ENCODE measurements at regions not wholly inside any gene's neighbourhood (a gene's known extent, or its start where the extent isn't known, plus 50 kb on each side); places are given as distances from the start of the nearest gene placed in this dataset.
"Not testable (repeated sequence)": the region's sequence is repeated elsewhere in the genome, so short reads cannot be mapped to it uniquely, and the experiment has no call there.

DNA sequence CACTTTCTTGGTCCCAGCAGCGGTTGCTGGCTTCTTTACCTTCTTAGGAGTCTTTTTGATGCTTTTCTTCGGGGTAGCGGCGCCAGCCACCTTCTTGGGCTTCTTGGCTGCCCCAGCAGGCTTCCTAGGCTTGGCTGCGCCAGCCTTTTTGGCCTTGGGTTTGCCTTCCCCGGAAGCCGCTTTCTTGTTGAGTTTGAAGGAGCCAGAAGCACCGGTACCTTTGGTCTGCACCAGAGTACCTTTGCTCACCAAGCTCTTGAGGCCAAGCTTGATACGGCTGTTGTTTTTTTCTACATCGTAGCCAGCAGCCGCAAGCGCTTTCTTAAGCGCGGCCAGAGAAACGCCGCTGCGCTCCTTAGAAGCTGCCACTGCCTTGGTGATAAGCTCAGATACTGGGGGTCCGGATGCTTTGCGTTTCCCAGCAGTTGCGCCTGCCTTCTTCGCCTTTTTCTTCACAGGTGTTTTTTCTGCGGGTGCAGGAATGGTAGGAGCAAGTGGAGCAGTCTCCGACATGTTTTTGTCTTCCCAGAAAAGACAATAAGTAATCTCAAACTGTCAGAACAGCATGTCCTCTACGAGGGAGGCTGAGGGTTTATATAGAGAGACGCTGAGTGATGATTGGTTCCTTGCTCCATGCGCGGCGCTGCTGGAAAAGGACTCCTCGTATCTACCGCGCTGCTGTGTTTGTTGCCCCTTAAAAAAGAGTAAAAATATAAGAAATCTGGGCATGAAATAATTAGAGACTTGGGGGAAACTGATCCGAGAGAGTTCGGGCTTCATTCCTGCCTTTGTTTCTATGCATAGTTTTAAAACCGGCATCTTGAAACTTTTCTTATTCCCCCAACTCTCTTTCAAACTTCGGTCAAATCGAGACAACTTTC, 130.3 kb upstream of the BTN3A2 start:
- TSS peak; percentile 99 for BruUV-seq (replicated peaks)
- POLR2A ChIA-PET, result interaction anchor here (0.6 to 2.8 kb wide), 11 partner anchors 12 to 1630 kb away, joined by 3 to 20 read pairs (median 4); a partner anchor contains a TSS

DNA sequence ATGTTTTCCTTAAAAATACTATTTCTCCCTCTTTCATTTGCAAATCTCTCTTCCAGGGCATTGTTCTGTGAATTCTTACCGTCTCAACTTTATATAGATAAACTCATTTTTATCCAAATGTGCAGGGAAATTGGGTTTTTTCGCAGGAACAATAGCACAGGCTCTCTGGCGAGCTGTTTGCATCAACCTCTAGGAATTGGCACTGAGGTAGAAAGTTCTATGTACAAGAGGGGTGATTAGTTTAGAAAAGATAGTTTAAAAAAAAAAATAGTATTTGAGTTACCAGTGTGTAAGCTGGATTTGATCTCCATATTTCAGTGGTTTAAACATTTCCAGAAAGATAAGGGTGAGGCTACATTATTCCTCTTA, 129.7 kb upstream of the BTN3A2 start:
- POLR2A ChIA-PET, result interaction anchor here (0.6 to 2.8 kb wide), 3 partner anchors 13 to 49 kb away, joined by 3 to 20 read pairs (median 12); a partner anchor contains a TSS
- no peak for DNase-seq (ENCODE audit: low read depth, low spot score)

More for the DNA sequence above, 130.3 kb upstream of the BTN3A2 start:
- peak; percentile 88 for ATAC-seq
- in situ Hi-C loops (cut with HindIII; ENCODE audit: low pct_unique_long_range_greater_than_20kb, low sequenced_read_pairs) (no loop called here), intact Hi-C loops (cut with micrococcal nuclease; ENCODE audit: unreplicated experiment) (no loop called here)
- Histone ChIP-seq H3K4me3 (ENCODE audit: low read depth in 2 of 2, low read length in 2 of 2) (peak overlapping the region; percentile 78 to 87), H3K27ac (ENCODE audit: low read length) (peak overlapping the region; percentile 99), H3K36me3 (ENCODE audit: control insufficient read depth, insufficient read depth, low read length) (no peaks in the 10 kb centered on the region), H3K9me3 (ENCODE audit: control insufficient read depth, insufficient read depth, low read depth, low read length) (no peaks in the 10 kb centered on the region), H3K27me3 (ENCODE audit: control insufficient read depth, insufficient read depth, low read length) (no peaks in the 10 kb centered on the region), H3K4me1 (ENCODE audit: control insufficient read depth, insufficient read depth, low read length) (peaks cover 25% of the 10 kb centered on the region)
- TF ChIP-seq, protein P1, sequence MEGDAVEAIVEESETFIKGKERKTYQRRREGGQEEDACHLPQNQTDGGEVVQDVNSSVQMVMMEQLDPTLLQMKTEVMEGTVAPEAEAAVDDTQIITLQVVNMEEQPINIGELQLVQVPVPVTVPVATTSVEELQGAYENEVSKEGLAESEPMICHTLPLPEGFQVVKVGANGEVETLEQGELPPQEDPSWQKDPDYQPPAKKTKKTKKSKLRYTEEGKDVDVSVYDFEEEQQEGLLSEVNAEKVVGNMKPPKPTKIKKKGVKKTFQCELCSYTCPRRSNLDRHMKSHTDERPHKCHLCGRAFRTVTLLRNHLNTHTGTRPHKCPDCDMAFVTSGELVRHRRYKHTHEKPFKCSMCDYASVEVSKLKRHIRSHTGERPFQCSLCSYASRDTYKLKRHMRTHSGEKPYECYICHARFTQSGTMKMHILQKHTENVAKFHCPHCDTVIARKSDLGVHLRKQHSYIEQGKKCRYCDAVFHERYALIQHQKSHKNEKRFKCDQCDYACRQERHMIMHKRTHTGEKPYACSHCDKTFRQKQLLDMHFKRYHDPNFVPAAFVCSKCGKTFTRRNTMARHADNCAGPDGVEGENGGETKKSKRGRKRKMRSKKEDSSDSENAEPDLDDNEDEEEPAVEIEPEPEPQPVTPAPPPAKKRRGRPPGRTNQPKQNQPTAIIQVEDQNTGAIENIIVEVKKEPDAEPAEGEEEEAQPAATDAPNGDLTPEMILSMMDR (IDR thresholded peaks at IDR 0.05), result no peak
- TF ChIP-seq, protein P2, sequence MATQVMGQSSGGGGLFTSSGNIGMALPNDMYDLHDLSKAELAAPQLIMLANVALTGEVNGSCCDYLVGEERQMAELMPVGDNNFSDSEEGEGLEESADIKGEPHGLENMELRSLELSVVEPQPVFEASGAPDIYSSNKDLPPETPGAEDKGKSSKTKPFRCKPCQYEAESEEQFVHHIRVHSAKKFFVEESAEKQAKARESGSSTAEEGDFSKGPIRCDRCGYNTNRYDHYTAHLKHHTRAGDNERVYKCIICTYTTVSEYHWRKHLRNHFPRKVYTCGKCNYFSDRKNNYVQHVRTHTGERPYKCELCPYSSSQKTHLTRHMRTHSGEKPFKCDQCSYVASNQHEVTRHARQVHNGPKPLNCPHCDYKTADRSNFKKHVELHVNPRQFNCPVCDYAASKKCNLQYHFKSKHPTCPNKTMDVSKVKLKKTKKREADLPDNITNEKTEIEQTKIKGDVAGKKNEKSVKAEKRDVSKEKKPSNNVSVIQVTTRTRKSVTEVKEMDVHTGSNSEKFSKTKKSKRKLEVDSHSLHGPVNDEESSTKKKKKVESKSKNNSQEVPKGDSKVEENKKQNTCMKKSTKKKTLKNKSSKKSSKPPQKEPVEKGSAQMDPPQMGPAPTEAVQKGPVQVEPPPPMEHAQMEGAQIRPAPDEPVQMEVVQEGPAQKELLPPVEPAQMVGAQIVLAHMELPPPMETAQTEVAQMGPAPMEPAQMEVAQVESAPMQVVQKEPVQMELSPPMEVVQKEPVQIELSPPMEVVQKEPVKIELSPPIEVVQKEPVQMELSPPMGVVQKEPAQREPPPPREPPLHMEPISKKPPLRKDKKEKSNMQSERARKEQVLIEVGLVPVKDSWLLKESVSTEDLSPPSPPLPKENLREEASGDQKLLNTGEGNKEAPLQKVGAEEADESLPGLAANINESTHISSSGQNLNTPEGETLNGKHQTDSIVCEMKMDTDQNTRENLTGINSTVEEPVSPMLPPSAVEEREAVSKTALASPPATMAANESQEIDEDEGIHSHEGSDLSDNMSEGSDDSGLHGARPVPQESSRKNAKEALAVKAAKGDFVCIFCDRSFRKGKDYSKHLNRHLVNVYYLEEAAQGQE (IDR thresholded peaks at IDR 0.05; ENCODE audit: insufficient read depth in 1 of 2, low read depth in 2 of 2, low read length in 1 of 2), result peak in 1 of 2 experiments; percentile 15; a peak in 1 of 4 replicates
- peak; percentile 80 for TF ChIP-seq POLR2AphosphoS5 (IDR thresholded peaks at IDR 0.05; ENCODE audit: low read depth, low read length)
- CTCF ChIA-PET, result interaction anchor here (0.7 kb wide), 1 partner anchor 30 kb away, joined by 3 read pairs; a partner anchor contains a TSS
- no peak for DNase-seq (ENCODE audit: low read depth, low spot score)

GRCh38 chr6:26239415-26239814, 125.6 kb upstream of the BTN3A2 start:
- intact Hi-C loops (cut with micrococcal nuclease; ENCODE audit: unreplicated experiment); CTCF ChIA-PET; H3K4me3 ChIP-seq (ENCODE audit: low read depth in 2 of 2, low read length in 2 of 2); H3K36me3 ChIP-seq (ENCODE audit: control insufficient read depth, insufficient read depth, low read length); H3K27me3 ChIP-seq (ENCODE audit: control insufficient read depth, insufficient read depth, low read length); in situ Hi-C loops (cut with HindIII; ENCODE audit: low pct_unique_long_range_greater_than_20kb, low sequenced_read_pairs); DNase-seq (ENCODE audit: low read depth, low spot score); H3K9me3 ChIP-seq (ENCODE audit: control insufficient read depth, insufficient read depth, low read depth, low read length); H3K27ac ChIP-seq (ENCODE audit: low read length); ATAC-seq; BruUV-seq (replicated peaks); POLR2A ChIA-PET; H3K4me1 ChIP-seq (ENCODE audit: control insufficient read depth, insufficient read depth, low read length): not testable (repeated sequence)

More for the DNA sequence above, 129.7 kb upstream of the BTN3A2 start:
- in situ Hi-C loops (cut with HindIII; ENCODE audit: low pct_unique_long_range_greater_than_20kb, low sequenced_read_pairs) (no loop called here), intact Hi-C loops (cut with micrococcal nuclease; ENCODE audit: unreplicated experiment) (no loop called here)
- TF ChIP-seq TCF7L2 (IDR thresholded peaks at IDR 0.05; ENCODE audit: low read depth, low read length), result no peak
- no peak for TF ChIP-seq SIN3A (IDR thresholded peaks at IDR 0.05; ENCODE audit: borderline replicate concordance, insufficient read depth, low read depth, low read length)
- no peak for TF ChIP-seq POLR2AphosphoS5 (IDR thresholded peaks at IDR 0.05; ENCODE audit: low read depth, low read length)
- TF ChIP-seq, protein P1 (IDR thresholded peaks at IDR 0.05), result no peak
- TF ChIP-seq, protein P2 (IDR thresholded peaks at IDR 0.05; ENCODE audit: insufficient read depth in 1 of 2, low read depth in 2 of 2, low read length in 1 of 2), result no peak
- no TSS peak for BruUV-seq (replicated peaks)
- no peak for ATAC-seq
- Histone ChIP-seq H3K9me3 (ENCODE audit: control insufficient read depth, insufficient read depth, low read depth, low read length) (no peaks in the 10 kb centered on the region), H3K36me3 (ENCODE audit: control insufficient read depth, insufficient read depth, low read length) (no peaks in the 10 kb centered on the region), H3K4me1 (ENCODE audit: control insufficient read depth, insufficient read depth, low read length) (peaks cover 25% of the 10 kb centered on the region), H3K4me3 (ENCODE audit: low read depth in 2 of 2, low read length in 2 of 2) (peak overlapping the region; percentile 78 to 87), H3K27me3 (ENCODE audit: control insufficient read depth, insufficient read depth, low read length) (no peaks in the 10 kb centered on the region), H3K27ac (ENCODE audit: low read length) (peak overlapping the region; percentile 99)
- CTCF ChIA-PET, result no interaction called here
